Effector CD4-positive, alpha-beta T cell (primary cell): ENCODE measurements at regions not wholly inside any gene's neighbourhood (a gene's known extent, or its start where the extent isn't known, plus 50 kb on each side); places are given as distances from the start of the nearest gene placed in this dataset.
"Not testable (repeated sequence)": the region's sequence is repeated elsewhere in the genome, so short reads cannot be mapped to it uniquely, and the experiment has no call there.

Experiments used
- DNase-seq: peaks from one replicate; pipeline ENCODE4 v3.0.0-alpha.2; 2020

DNA sequence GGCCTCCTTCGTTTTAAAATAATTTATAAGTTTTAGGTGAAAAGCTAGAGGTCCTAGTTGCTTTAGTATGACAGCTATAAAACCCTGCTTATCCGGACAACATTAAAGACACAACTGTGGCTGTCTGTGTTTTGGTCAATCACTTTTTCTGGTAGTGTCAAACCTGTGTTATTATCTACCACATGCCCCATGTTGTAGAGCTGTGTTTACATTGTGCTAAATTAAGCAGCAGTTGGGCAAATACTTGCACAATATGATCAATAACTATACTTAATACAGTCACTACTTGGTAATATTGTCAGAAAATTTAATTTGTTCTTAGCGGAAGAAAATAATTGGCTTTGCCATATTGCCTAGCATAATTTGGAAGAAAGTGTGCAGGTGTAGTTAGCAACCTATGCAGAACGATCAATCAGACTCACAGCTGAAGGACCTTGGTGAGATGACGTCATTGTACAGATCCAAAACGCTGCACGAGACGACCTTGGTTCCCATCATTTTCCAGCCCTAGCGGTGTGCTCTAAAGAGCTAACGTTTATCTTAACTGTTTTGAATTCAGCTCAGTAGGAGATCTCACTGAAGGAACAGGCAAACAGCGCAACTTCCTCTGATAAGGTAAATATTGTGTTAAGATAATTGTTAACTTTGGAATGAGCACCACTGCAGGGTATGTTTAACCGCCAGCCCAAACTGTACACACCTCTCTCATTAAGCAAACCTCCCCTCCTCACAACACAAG lies 476.6 kb downstream of the IRS2 start:
- DNase-seq, result no peak

DNA sequence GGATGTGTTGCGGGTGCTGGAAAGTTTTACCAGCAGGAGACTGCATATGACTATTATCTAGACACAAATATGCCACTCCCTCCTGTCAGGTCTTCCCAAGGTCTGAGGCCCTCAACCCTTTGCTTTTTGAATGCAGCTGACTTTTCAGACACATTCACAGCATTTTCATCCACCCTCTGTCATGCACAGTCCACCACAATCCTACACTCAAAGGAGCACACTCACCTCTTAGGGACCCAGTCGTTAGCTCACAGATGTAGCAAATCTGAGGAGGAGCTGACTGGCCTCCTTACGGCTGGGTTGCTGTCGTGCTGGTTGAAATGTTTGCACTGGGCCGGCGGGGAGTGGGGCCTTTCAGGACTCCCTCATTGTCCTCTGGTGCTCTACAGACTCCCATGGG lies 479.4 kb downstream of the IRS2 start:
- DNase-seq, result no peak

DNA sequence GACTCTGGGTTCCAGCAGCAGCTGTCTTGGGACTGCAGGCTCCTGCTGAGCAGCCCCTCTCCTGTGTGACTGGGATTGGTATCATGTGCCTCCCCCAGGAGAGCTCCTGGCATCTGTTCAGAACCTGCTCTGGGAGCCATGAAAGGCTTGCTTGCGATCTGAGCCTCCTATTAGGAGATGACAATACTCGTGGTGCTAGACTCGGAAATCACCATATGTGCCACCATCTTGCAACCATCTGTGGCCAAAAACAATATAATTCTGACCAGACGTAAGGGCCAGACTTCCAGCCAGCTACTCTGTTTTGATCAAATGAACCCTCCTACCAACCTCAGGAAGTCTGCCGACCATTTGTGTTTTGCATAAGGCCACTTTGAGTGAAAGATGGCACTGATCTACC lies 484.7 kb downstream of the IRS2 start:
- DNase-seq, result no peak

DNA sequence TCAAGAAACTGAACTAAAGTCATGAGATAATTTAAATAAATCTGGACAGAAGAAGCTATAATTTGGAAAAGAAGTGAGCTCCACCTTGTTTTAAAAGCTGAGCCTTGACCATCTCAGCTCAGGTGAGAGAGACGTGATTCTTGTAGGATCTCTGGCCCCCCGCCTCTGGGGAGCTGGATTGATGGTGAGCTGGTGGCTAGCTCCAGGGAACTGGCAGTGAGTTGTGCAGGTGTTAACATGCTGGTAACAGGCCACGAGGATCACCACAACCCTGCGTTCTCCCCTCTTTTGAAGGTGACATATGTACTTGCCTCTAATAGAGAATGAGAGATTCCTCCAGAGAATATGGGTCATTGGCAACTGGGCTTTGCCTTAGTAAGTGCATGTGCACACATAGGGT lies 485.1 kb downstream of the IRS2 start:
- no peak for DNase-seq

DNA sequence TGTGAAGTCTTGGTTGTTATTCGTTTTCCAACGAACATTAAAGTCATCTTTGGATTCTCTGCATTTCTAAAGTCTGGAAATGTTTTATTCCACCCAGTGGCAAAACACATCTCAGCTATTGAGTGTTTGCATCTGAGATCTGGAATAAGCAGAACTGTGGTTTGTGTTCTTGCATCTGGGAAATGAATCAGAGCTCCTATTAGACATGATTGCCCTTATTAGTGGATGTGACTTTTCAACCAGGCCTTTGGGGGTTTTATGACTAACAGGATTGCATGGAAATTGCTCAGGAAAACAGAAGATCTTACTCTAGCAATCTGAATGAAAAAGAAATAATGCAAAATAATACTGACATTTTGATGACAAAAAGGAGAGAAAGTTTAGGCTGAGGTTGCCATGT lies 488.8 kb downstream of the IRS2 start:
- no peak for DNase-seq

DNA sequence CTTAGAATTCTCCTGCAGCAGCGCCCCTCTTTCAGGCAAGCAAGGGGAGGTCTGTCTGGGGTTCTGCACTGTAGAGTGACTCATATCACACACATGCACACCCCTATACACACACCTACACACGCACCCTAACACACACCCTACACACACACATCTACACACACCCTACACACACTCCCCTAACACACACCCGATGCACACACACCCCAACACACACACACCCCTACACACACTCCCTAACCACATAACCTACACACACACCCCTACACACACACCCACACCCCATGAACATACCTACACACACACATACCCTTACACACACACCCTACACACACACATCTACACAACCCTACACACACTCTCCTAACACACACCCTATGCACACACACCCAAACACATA lies 493.2 kb downstream of the IRS2 start:
- no peak for DNase-seq

DNA sequence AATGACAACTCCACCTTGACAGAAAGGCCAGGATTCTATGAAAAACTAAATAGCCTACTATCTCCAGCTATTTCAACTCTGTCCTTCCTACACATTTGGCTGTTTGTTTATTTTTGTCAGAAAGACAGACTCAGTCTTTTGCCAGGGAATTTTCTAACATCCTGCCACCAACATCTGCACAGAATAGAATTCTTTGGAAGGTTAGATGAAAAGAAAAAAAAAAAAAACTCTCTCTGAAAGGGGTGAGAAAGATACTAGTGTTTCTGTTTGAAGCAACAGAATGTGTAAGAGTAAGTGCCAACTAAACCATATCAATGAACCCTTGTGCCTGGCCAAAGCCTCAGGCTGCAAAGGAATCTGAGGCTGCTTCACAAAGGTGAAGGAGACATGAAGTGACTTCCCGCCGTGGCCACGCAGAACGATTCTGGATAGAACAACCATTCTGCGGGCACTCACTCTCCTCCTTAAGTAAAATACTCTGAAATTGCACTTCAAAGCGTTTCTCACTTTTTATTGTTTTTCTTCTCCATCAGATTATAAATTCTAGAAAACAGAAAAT lies 498.2 kb downstream of the IRS2 start:
- DNase-seq, result no peak

DNA sequence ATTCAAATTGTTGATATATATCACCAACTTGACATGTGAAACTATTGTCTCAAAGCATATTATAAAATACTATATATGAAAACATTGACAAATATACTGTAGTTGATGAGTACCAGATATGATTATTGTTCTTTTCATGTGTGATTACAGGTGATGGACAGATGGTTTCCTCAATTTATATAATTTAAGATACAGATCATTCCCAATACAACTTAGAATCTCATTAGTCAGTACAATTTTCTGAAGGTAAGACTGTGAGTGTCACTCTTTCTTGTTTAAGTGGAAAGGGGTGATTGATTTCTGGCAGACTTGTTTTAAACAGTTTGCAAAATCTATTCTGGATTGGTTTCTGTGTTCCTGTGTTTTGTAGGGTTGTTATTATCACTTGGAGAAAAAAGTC lies 498.8 kb downstream of the IRS2 start:
- no peak for DNase-seq

DNA sequence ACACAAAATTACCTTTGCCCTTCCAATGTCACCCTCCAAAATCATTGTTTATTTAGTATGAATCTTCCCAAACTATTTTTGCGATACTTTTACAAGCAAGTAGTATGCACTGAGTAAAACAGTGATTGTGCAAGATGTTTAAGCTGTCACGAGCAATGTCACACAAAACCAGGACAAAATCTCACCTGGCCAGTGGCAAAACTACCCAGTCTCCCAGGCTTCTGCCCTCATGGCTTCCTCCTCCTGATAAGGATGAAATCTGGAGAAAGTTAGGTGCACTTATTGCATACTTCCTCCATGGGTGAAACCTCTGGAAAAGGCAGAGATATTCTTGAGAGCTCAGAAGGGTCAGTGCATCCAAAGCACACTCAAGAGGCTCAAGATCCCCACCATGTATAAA lies 500.8 kb downstream of the IRS2 start:
- no peak for DNase-seq

DNA sequence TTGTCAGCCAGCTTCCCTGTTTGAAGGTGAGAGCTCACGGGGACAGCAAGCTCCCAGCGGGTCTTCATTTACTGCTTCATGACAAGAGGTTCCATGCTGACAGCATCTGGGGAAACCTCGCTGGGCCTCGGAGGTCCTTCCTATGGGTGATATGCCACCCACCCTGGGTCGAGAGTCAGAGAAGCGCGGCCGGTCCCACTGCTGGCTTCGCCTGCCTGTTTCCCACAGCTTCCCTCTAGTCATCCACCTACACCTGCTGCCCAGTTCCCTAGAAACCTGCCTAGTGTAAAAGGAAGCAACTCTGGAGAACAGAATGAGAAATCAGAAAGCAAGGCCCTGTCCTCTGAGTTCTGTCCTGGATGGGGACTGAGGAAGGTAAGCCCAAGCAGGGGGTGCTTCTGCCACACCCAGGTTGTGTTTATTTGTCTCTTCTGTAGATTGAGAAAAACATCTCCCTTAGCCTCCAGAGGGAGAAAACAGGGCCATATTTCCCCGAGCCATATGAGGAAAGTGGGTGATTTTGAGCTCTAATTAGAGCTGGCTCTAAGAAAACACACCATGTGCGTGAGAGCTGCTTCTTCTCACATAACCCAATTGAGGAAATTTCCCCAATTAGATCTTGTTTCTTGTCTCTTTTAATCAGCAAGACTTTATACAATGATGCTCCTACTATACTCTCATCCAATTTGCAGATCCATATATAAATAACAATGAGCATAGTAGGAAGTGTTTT lies 504.3 kb downstream of the IRS2 start:
- no peak for DNase-seq

DNA sequence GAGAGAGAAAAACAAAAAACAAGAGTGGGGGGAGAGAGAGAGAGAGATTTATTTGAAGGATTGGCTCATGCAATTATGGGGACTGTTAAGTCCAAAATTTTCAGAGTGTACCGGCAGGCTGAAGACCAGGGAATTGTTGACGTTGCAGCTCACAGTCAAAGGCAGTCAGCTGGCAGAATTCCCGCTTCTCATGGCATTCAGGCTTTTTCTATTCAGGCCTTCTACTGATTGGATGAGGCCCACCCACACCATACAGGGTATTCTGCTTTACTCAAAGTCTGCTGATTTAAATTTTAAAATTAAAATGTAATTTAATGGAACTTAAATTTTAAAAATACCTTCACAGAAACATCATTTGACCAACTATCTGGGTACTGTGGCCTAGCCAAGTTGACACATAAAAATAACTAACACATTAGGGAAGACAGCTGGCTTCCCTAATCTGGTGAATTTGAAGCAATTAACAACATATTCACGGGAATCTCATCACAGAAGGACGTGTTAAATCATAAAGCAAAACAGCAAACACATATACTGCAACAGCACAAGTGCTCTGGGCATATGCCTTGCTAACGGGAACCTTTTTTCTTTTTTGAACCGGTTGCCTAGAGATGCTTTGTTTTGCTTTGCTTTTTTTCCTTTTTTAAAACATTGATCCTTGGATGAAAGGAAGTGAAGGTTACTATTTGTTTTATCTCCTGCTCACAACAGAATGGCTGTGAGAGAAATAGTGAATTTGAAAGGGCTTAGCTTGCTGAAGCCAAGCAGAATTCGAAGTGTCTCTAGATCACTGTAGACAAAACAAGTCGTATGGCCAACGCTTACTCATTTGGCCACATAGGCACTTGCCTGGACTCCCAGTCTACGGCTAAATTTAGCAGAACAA lies 505.1 kb downstream of the IRS2 start:
- no peak for DNase-seq

DNA sequence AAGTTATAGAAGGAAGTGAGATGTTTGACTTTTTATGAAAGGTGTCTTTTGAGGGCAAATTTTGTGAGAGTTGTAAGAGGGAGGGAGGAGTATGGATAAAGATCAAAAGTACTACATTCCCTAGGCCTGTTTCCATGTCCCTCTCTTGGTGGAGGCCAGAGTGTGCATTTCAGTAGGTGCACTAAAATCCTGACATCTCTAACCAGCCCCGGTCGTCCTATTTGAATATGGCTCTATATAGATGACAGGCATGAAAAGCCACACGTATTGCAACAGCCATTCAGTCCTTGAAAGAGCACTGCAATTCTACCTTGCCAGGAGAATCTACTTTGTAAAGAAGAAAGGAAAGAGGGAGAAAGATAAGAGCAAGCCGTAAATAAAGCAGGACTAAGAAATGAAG lies 510.1 kb downstream of the IRS2 start:
- DNase-seq, result no peak

DNA sequence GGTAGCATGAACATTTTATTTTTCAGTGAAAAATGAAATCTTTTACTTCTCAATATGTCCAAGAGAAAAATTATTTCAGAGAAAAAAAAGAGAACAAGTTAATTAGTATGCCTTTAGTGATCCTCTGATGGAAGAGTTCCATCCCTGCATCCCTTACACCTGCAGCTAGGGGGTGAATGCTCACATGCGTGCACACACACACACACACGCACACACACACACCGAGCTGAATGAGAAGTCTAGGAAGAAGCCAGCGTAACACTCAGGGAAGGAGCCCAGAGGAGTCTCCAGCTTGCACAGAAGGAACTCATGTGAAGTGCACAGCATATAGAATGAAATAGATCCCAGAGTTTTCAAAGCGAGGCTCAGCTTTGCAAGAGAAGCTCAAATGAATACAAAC lies 510.5 kb downstream of the IRS2 start:
- no peak for DNase-seq

DNA sequence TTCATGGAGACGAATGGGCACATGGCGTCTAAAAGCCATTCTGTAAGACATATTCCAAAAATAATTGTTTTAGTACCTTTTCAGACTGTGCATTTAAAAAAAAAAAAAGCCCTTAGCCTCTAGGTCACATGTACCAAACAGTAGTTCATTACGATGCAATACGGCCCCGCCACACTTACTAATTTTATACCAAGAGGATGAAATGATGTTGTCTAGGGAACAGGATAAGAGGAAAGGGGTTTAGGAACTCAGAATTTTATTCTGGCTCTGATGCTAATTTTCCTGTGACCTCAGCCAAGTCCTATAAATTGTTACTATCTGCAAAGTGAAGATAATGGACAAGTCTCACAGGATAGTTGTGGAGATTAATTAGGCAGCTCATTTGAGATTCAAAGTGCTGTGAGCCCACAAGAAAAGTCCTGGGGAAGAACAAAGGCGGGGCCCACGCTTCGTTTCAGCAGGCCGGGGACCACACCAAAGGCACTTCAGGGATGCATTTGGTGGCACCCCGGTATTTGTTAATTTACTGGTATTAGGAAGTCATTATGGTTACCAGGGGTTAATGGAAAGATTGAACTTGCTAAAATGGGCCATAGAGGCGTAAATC lies 511.1 kb downstream of the IRS2 start:
- no peak for DNase-seq

DNA sequence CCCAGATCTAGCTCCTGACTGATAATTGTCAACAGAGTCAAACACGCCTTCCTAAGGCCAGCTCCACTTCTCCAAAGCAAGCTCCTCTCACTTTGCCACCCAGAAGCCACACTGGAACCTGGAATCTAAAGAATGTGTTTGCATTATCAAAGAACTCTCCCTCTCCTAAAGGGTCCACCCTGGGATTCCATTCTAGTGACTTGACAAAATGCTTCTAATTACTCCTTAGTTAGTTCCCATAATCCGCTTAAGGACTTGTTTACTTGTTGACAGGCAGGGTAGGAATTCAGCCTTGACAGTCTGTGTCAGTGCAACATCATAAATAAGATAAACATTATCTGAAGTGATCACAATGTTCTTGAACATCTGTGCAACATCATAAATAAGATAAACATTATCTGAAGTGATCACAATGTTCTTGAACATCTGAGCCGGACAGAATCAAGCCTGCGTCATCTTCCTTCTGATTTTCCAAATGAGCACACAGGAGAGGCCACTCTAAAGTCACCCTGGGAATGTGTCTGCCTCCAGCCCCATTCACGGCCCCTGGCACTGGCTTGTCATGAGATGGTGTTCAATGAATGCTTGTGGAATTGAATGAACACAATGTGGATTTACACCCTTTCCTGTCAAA lies 512.1 kb downstream of the IRS2 start:
- DNase-seq, result no peak

DNA sequence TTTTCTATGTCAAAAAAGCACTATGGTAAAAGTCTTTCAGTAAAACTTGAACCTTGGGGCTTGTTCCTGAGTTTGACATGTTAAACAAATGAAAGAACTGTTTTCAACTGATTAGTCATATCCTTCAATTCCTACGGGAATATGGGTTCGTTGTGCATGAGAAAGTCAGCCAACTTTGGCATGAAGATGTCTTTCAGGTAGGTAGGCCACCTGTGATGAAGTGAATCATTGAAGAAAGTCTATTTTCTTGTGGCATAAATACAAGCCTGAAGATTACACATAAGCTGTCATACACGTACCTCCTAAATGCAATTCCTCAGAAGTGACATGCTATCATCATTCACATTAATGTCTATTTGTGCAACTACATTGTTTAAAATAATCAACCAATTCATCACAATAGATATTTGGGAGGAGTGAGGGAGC lies 513.0 kb downstream of the IRS2 start:
- no peak for DNase-seq

DNA sequence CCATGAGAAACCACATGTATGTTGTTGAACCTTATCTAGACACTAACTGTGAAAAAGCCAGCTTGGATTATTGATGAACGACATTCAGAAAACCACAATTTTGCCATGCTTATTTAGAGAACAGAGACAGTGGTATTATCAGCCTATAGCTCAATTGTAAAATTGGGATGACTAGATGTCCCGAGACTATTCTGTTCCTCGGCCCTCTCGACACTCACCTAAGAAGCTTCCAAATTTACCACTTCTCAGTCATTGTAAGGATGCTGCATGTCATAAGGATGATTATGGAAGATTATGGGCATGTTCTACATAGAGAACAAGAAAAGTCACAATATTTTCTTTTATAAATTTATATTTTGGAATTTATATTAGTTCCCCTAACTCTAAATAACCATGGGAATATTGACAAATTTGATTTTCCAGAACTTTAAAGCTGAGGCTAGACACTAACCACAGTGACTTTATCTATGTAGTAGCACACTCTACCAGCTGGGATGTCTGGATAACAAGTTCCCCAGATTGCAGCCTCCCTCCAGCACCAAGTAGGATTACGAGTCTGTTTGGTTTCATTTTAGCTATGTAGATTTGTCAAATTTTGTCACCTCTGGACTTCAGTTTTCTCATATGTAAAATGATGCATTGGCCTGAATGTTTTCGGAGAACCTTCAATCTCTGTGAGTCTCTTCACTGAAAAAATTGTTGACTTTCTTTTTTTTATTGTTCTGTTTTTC lies 513.6 kb downstream of the IRS2 start:
- no peak for DNase-seq

DNA sequence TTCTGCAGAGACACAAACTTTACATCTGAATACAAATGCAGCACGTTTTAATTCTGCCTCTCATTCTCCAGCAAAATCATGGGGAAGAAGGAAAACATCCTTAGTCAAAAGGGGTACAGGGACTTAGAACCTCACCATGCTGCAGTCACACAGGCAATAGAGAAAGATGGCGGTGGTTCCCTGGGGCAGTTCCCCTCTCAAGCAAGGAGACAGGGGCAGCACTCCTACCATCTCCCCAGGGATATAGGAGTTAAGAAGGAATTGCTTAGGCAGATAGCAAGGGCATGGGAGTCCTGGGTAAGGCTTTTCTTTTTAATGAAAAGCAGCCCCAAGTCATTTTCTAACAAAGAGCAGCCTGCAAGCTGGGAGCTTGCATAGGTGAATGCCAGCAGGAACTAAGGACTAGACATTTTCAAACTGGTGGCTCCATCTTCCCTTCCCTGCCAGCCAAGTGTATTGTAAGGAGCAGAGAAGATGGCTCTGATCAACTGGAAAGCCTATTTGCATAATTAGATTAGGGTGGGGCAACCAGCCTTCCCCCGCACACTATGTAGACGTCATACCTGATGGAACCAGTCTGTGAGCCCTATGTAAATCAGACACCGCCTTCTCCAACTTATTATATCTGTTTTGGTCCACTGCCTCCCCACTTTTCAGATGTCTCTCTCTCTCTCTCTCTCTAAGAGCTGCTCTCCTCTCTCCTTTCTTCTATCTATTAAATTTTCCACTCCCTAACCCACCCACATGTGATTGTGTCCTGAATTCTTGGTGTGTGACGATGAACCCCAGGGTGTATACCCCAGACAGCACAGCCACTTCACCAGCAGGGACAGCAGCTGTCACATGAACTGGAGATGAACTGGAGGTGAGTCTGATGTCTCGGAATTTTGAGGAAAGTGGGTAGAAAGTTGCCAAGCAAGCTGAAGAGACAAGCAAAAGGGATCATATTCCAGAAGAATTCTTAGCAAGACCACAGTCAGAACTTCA lies 514.5 kb downstream of the IRS2 start:
- DNase-seq, result no peak

DNA sequence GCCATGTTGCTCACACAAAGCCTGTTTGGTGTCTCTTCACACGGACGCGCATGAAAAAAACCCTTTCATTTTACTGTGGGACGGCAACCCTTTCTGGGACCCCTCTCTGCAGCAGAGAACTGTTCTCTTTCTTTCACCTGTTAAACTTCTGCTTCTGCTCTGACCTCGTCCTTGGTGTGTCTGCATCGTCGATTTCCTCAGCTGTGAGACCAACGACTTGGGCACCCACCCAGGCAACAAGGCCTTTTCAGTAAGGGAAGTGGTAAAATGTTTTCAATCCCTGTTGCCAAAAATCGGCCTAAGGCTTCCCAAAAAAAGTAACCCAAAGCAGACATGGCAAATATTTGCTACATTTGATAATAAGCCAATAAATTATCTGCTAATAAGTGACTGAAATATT lies 515.3 kb downstream of the IRS2 start:
- DNase-seq, result no peak

DNA sequence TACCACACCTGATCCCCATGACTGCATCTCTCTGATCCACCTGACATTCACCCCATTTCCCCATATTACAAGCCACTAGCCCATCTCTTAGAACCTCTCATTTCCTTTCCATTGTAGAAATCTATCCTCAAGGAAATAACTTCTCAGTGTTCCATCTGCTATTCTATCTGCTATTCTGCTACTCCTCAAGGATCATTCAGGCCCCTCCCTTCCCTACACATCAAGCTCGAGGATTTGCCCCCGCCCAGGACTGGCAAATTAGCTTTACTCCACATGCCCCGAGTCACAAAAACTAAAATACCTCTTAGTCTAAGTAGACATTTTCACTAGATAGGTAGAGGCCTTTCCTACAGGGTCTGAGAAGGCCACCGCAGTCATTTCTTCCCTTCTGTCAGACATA lies 517.0 kb downstream of the IRS2 start:
- not testable (repeated sequence) for DNase-seq
